SK-N-SH (cell line): ENCODE measurements at regions not wholly inside any gene's neighbourhood (a gene's known extent, or its start where the extent isn't known, plus 50 kb on each side); places are given as distances from the start of the nearest gene placed in this dataset.

ENCODE experiments used
- CTCF ChIA-PET: fragments of 300-600, 350-600 bp; formaldehyde crosslinking; extraction: SDS; loops from one replicate; lab custom pipeline; 2021; lab: Yijun Ruan, JAX
- POLR2A ChIA-PET: fragments of 350-600 bp; sonication (Branson Sonifier 250); formaldehyde crosslinking; extraction: SDS; loops from one replicate; lab custom pipeline; 2020; ENCODE audit warnings: antibody characterized with exemption, inconsistent platforms; lab: Yijun Ruan, JAX
- DNase-seq: peaks from one replicate; pipeline ENCODE4 v3.0.0; 2012
- H2AFZ ChIP-seq: fragments of 200-600 bp; sonication (generic); 2 replicates; pipeline ENCODE4 v1.8.1; 2016; ENCODE audit warnings: antibody characterized with exemption, mild to moderate bottlenecking, low read depth
- H3F3A ChIP-seq: fragments of 200-600 bp; sonication (generic); replicated peaks from 2 replicates; pipeline ENCODE3; 2016; ENCODE audit warnings: antibody characterized with exemption, mild to moderate bottlenecking; ENCODE audit not compliant: insufficient read depth
- H3K27ac ChIP-seq, 2 experiments: fragments of 200-500 bp in 1 of 2; fragments of 200-600 bp in 1 of 2; sonication (Bioruptor generic) in 1 of 2; sonication (generic), shearing (Covaris generic) in 1 of 2; 2 replicates each; pipeline versions ENCODE4 v1.5.1 to v1.6.1; 2014 to 2016; ENCODE audit warnings: low read depth in 2 of 2, inconsistent platforms in 1 of 2, low read length in 1 of 2, mild to moderate bottlenecking in 1 of 2, mixed read lengths in 1 of 2
- H3K27me3 ChIP-seq: fragments of 200-600 bp; sonication (generic), shearing (Covaris generic); 2 replicates; pipeline ENCODE4 v1.6.1; 2016; ENCODE audit warnings: mixed run types; ENCODE audit not compliant: insufficient read depth
- H3K36me3 ChIP-seq, 2 experiments: fragments of 200-500 bp in 1 of 2; fragments of 200-600 bp in 1 of 2; sonication (Bioruptor generic) in 1 of 2; sonication (generic) in 1 of 2; replicated peaks in 1 of 2; 2 replicates each; pipeline versions ENCODE3 to v1.5.1; 2014 to 2016; ENCODE audit warnings: low read length in 1 of 2, mild to moderate bottlenecking in 1 of 2; ENCODE audit not compliant: insufficient read depth in 2 of 2, control insufficient read depth in 1 of 2
- H3K4me1 ChIP-seq, 2 experiments: fragments of 200-500 bp in 1 of 2; fragments of 200-600 bp in 1 of 2; sonication (Bioruptor generic) in 1 of 2; sonication (generic), shearing (Covaris generic) in 1 of 2; 2 replicates each; pipeline versions ENCODE4 v1.5.1 to v1.6.1; 2014 to 2016; ENCODE audit warnings: low read depth in 1 of 2, low read length in 1 of 2, mixed run types in 1 of 2; ENCODE audit not compliant: insufficient read depth in 2 of 2, control insufficient read depth in 1 of 2
- H3K4me2 ChIP-seq: fragments of 200-600 bp; sonication (generic), shearing (Covaris generic); 2 replicates; pipeline ENCODE4 v1.6.1; 2017; ENCODE audit warnings: mixed run types
- H3K4me3 ChIP-seq, 2 experiments: fragments of 200-500 bp in 1 of 2; fragments of 200-600 bp in 1 of 2; sonication (Bioruptor generic) in 1 of 2; sonication (generic), shearing (Covaris generic) in 1 of 2; 2 replicates each; pipeline versions ENCODE4 v1.5.1 to v1.8.1; 2014 to 2016; ENCODE audit warnings: low read depth in 2 of 2, inconsistent platforms in 1 of 2, low read length in 1 of 2, mild to moderate bottlenecking in 1 of 2, mixed read lengths in 1 of 2, moderate library complexity in 1 of 2
- H3K79me2 ChIP-seq: fragments of 200-600 bp; sonication (generic); 2 replicates; pipeline ENCODE4 v1.8.1; 2017; ENCODE audit warnings: mild to moderate bottlenecking; ENCODE audit not compliant: insufficient read depth
- H3K9ac ChIP-seq: fragments of 200-600 bp; sonication (generic); 2 replicates; pipeline ENCODE4 v1.6.1; 2017; ENCODE audit warnings: mixed run types
- H3K9me2 ChIP-seq: fragments of 200-600 bp; sonication (generic); 2 replicates; pipeline ENCODE4 v1.6.1; 2017; ENCODE audit warnings: mixed run types
- H3K9me3 ChIP-seq: fragments of 200-600 bp; sonication (generic); 2 replicates; pipeline ENCODE4 v1.6.1; 2017; ENCODE audit warnings: mixed run types, mild to moderate bottlenecking, moderate library complexity
- H4K20me1 ChIP-seq: fragments of 200-600 bp; sonication (generic); 2 replicates; pipeline ENCODE4 v1.6.1; 2017; ENCODE audit warnings: mild to moderate bottlenecking, mixed run types; ENCODE audit not compliant: insufficient read depth
- CTCF ChIP-seq: fragments of 200-600 bp; sonication (generic); IDR thresholded peaks from 2 replicates; pipeline ENCODE4 v1.6.1; 2017; ENCODE audit warnings: antibody characterized with exemption, mild to moderate bottlenecking, moderate library complexity
- ELF1 ChIP-seq: IDR thresholded peaks from 2 replicates; pipeline ENCODE4 v1.4.0; 2012
- FOSL2 ChIP-seq: IDR thresholded peaks from 2 replicates; pipeline ENCODE4 v1.4.0; 2012; ENCODE audit warnings: low read depth, mild to moderate bottlenecking, moderate library complexity, borderline replicate concordance
- FOXM1 ChIP-seq: IDR thresholded peaks from 2 replicates; pipeline ENCODE4 v1.4.0; 2012; ENCODE audit warnings: low read depth, mild to moderate bottlenecking
- GABPA ChIP-seq: IDR thresholded peaks from 2 replicates; pipeline ENCODE4 v1.4.0; 2012; ENCODE audit warnings: low read depth, mild to moderate bottlenecking
- GATA2 ChIP-seq: sonication (generic); formaldehyde crosslinking; IDR thresholded peaks from 2 replicates; pipeline ENCODE4 v1.5.0; 2020; ENCODE audit warnings: mild to moderate bottlenecking, missing genetic modification reagents
- IRF3 ChIP-seq: fragments of 150-350 bp; IDR thresholded peaks from 2 replicates; pipeline ENCODE4 v1.6.1; 2016; ENCODE audit warnings: mild to moderate bottlenecking, low read depth, low read length
- JUND ChIP-seq: IDR thresholded peaks from 2 replicates; pipeline ENCODE4 v1.4.0; 2012
- MAX ChIP-seq: IDR thresholded peaks from 2 replicates; pipeline ENCODE4 v1.4.0; 2012; ENCODE audit warnings: low read depth
- MXI1 ChIP-seq: IDR thresholded peaks from 2 replicates; pipeline ENCODE4 v1.6.1; 2012; ENCODE audit warnings: mild to moderate bottlenecking, low read depth, low read length, improper control_type of control experiment
- NRF1 ChIP-seq: IDR thresholded peaks from 2 replicates; pipeline ENCODE4 v1.6.1; 2012; ENCODE audit warnings: low read depth, mild to moderate bottlenecking, low read length
- RAD21 ChIP-seq: IDR thresholded peaks from 2 replicates; pipeline ENCODE4 v1.6.1; 2012; ENCODE audit warnings: mild to moderate bottlenecking, low read length
- RFX5 ChIP-seq: IDR thresholded peaks from 2 replicates; pipeline ENCODE4 v1.6.1; 2012; ENCODE audit warnings: mild to moderate bottlenecking, improper control_type of control experiment, low read length
- RXRA ChIP-seq: IDR thresholded peaks from 2 replicates; pipeline ENCODE4 v1.4.0; 2012; ENCODE audit warnings: low read depth, mild to moderate bottlenecking, borderline replicate concordance
- TAF1 ChIP-seq: IDR thresholded peaks from 2 replicates; pipeline ENCODE4 v1.6.1; 2012; ENCODE audit warnings: low read depth, mild to moderate bottlenecking, low read length, moderate library complexity, borderline replicate concordance
- TCF12 ChIP-seq: IDR thresholded peaks from 2 replicates; pipeline ENCODE4 v1.4.0; 2012
- TEAD4 ChIP-seq: IDR thresholded peaks from 2 replicates; pipeline ENCODE4 v1.4.0; 2012; ENCODE audit warnings: mild to moderate bottlenecking, borderline replicate concordance; ENCODE audit not compliant: insufficient read depth
- USF1 ChIP-seq: IDR thresholded peaks from 2 replicates; pipeline ENCODE4 v1.4.0; 2012; ENCODE audit warnings: low read depth, borderline replicate concordance
- ZBTB33 ChIP-seq: IDR thresholded peaks from 2 replicates; pipeline ENCODE4 v1.4.0; 2012; ENCODE audit warnings: low read depth, borderline replicate concordance
- WGBS: methylation state at CpG from one replicate; pipeline ENCODE4 v1.1.6; 2017; ENCODE audit warnings: low lambda C conversion rate; 5-methylcytosine and 5-hydroxymethylcytosine counted together

GRCh38 chr4:41332510-41333054, 75.9 kb downstream of the UCHL1 start:
- Histone ChIP-seq H3F3A (no peaks in the 10 kb centered on the region), H3K27ac (no peak overlapping the region), H3K9me2 (no peaks in the 10 kb centered on the region), H3K9ac (no peak overlapping the region)
- TF ChIP-seq RXRA (no peak), FOXM1 (no peak), TCF12 (no peak), ZBTB33 (no peak), CTCF (no peak), IRF3 (no peak), NRF1 (no peak), ELF1 (no peak), MAX (no peak), TAF1 (no peak), GATA2 (no peak)
- TF ChIP-seq, all 33 proteins: peak for 0
- H3K4me1 ChIP-seq, result no peaks in the 10 kb centered on the region
- no peaks in the 10 kb centered on the region for H3K79me2 ChIP-seq
- no peak overlapping the region for H3K4me2 ChIP-seq
- WGBS, result 45% methylated on average over 3 of the region's 3 CpGs
- no peak overlapping the region for H2AFZ ChIP-seq
- no peaks in the 10 kb centered on the region for H3K9me3 ChIP-seq
- ChIA-PET CTCF (interaction anchor here (1.0 kb wide), 1 partner anchor 329 kb away, joined by 3 read pairs; no protein-coding TSS in a partner anchor), POLR2A (no interaction called here)
- no peaks in the 10 kb centered on the region for H3K36me3 ChIP-seq
- no peaks in the 10 kb centered on the region for H4K20me1 ChIP-seq
- no peaks in the 10 kb centered on the region for H3K27me3 ChIP-seq
- DNase-seq, result no peak
- H3K4me3 ChIP-seq, result no peak overlapping the region

- no peak for DNase-seq
- Histone ChIP-seq H3F3A (no peaks in the 10 kb centered on the region), H3K9me2 (no peaks in the 10 kb centered on the region), H3K36me3 (no peaks in the 10 kb centered on the region), H3K27ac (no peak overlapping the region), H3K27me3 (no peaks in the 10 kb centered on the region), H3K4me2 (no peak overlapping the region), H3K4me1 (no peaks in the 10 kb centered on the region), H3K4me3 (no peak overlapping the region), H3K9ac (no peak overlapping the region), H3K79me2 (no peaks in the 10 kb centered on the region), H4K20me1 (no peaks in the 10 kb centered on the region), H2AFZ (no peak overlapping the region), H3K9me3 (no peaks in the 10 kb centered on the region)
- CTCF ChIA-PET, result interaction anchor here (0.8 to 1.5 kb wide), 2 partner anchors 53 to 310 kb away, joined by 3 to 4 read pairs; no protein-coding TSS in a partner anchor
- POLR2A ChIA-PET, result no interaction called here
- 36% methylated on average over 2 of the region's 2 CpGs for whole genome bisulfite sequencing
- no peak for TF ChIP-seq RFX5
- TF ChIP-seq JUND, result no peak
- no peak for TF ChIP-seq RAD21
- TF ChIP-seq ELF1, result no peak
- TF ChIP-seq CTCF, result no peak
- TF ChIP-seq TEAD4, result no peak
- no peak for TF ChIP-seq GABPA
- no peak for TF ChIP-seq MXI1
- TF ChIP-seq MAX, result no peak
- no peak for TF ChIP-seq FOSL2
- TF ChIP-seq USF1, result no peak
Measured at GRCh38 chr4:41334182-41334581, 77.5 kb downstream of the UCHL1 start.
